ENCODE measurements at regions not wholly inside any gene's neighbourhood (a gene's known extent, or its start where the extent isn't known, plus 50 kb on each side); places are given as distances from the start of the nearest gene placed in this dataset.
"Not testable (repeated sequence)": the region's sequence is repeated elsewhere in the genome, so short reads cannot be mapped to it uniquely, and the experiment has no call there.

DNA sequence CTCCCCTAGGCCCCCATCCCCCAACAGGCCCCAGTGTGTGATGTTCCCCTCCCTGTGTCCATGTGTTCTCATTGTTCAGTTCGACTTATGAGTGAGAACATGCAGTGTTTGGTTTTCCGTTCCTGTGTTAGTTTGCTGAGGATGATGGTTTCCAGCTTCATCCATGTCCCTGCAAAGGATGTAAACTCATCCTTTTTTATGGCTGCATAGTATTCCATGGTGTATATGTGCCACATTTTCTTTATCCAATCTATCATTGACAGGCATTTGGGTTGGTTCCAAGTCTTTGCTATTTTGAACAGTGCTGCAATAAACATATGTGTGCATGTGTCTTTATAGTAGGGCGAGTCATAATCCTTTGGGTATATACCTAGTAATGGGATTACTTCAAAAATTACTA lies 295.8 kb upstream of the NUDT12 start:
- TF ChIP-seq, protein P1, sequence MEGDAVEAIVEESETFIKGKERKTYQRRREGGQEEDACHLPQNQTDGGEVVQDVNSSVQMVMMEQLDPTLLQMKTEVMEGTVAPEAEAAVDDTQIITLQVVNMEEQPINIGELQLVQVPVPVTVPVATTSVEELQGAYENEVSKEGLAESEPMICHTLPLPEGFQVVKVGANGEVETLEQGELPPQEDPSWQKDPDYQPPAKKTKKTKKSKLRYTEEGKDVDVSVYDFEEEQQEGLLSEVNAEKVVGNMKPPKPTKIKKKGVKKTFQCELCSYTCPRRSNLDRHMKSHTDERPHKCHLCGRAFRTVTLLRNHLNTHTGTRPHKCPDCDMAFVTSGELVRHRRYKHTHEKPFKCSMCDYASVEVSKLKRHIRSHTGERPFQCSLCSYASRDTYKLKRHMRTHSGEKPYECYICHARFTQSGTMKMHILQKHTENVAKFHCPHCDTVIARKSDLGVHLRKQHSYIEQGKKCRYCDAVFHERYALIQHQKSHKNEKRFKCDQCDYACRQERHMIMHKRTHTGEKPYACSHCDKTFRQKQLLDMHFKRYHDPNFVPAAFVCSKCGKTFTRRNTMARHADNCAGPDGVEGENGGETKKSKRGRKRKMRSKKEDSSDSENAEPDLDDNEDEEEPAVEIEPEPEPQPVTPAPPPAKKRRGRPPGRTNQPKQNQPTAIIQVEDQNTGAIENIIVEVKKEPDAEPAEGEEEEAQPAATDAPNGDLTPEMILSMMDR (IDR thresholded peaks at IDR 0.05 in 4 of 5, conservative IDR thresholded peaks at IDR 0.05 in 1 of 5): not testable (repeated sequence)
- TF ChIP-seq POLR2A (IDR thresholded peaks at IDR 0.05): not testable (repeated sequence)
